ENCODE measurements at regions not wholly inside any gene's neighbourhood (a gene's known extent, or its start where the extent isn't known, plus 50 kb on each side); places are given as distances from the start of the nearest gene placed in this dataset.

- dilution Hi-C loops (cut with HindIII; ENCODE audit: low sequenced_read_pairs, unreplicated experiment) = no loop called here
- no peak overlapping the region for H3K4me3 ChIP-seq (ENCODE audit: insufficient read depth, low read depth, low read length)
- CTCF ChIA-PET = no interaction called here
Observed at GRCh38 chr11:13090228-13090708, 81.2 kb downstream of the RASSF10 start.

More at GRCh38 chr11:13090228-13090708, 81.2 kb downstream of the RASSF10 start:
- Histone ChIP-seq H3K4me1 (ENCODE audit: control insufficient read depth, insufficient read depth, low read length) (no peaks in the 10 kb centered on the region), H4K8ac (ENCODE audit: low read depth in 2 of 2, low read length in 2 of 2) (no peak overlapping the region), H2BK120ac (ENCODE audit: low read depth, low read length) (no peak overlapping the region), H2BK15ac (ENCODE audit: low read depth, low read length) (no peak overlapping the region), H3K4ac (ENCODE audit: low read depth, low read length) (no peak overlapping the region), H3K56ac (ENCODE audit: extremely low read depth, insufficient read depth, low read length) (no peak overlapping the region), H3K4me2 (ENCODE audit: low read depth, low read length) (no peak overlapping the region), H3K27me3 (ENCODE audit: control insufficient read depth, insufficient read depth, low read length) (peaks cover 15% of the 10 kb centered on the region), H3K23ac (ENCODE audit: low read depth, low read length) (no peak overlapping the region), H2AK5ac (ENCODE audit: low read depth, low read length) (no peak overlapping the region), H2AK9ac (replicated peaks; ENCODE audit: low read depth, low read length, poor library complexity) (no peak overlapping the region), H2BK5ac (ENCODE audit: low read depth, low read length, poor library complexity, severe bottlenecking) (no peak overlapping the region), H3K9ac (ENCODE audit: low read depth, low read length) (no peak overlapping the region), H4K5ac (ENCODE audit: low read depth, low read length) (no peak overlapping the region), H4K20me1 (ENCODE audit: insufficient read depth, low read length) (no peaks in the 10 kb centered on the region), H3K79me1 (ENCODE audit: low read depth in 1 of 2, low read length in 2 of 2) (no peaks in the 10 kb centered on the region), H3K14ac (replicated peaks; ENCODE audit: low read depth, low read length) (no peak overlapping the region), H3K9me3 (ENCODE audit: control insufficient read depth, insufficient read depth, low read length) (0 out of 2 replicates have a peak, but pooled peaks cover 2% of the 10 kb centered on the region), H3K18ac (ENCODE audit: low read depth, low read length) (no peak overlapping the region), H2BK20ac (ENCODE audit: low read depth, low read length) (no peak overlapping the region), H3K9me1 (ENCODE audit: insufficient read depth, low read length) (no peaks in the 10 kb centered on the region), H4K91ac (ENCODE audit: insufficient read depth, low read depth, low read length) (no peak overlapping the region), H2AFZ (replicated peaks; ENCODE audit: low read length, poor library complexity) (peak overlapping the region; percentile 11), H3K27ac (ENCODE audit: insufficient read depth, low read length) (no peak overlapping the region), H3K36me3 (ENCODE audit: control insufficient read depth, insufficient read depth, low read length) (no peaks in the 10 kb centered on the region)
- no peak for ATAC-seq (ENCODE audit: low read depth)
- DNase-seq = no peak
- intact Hi-C loops (cut with micrococcal nuclease) = no loop called here
- no CpG with 5 or more reads among the region's 2 CpGs for WGBS, 2 experiments (ENCODE audit: extremely low coverage in 2 of 2, insufficient read length in 1 of 2)
- in situ Hi-C loops (cut with MboI; ENCODE audit: low sequenced_read_pairs) = no loop called here
- POLR2A ChIA-PET (ENCODE audit: unreplicated experiment) = no interaction called here
- TF ChIP-seq BHLHE40 (IDR thresholded peaks at IDR 0.05; ENCODE audit: low read depth, low read length) (no peak), MXI1 (IDR thresholded peaks at IDR 0.05; ENCODE audit: borderline replicate concordance, low read depth, low read length) (no peak), CTCF (conservative IDR thresholded peaks at IDR 0.05; ENCODE audit: low read depth, low read length) (no peak), RCOR1 (IDR thresholded peaks at IDR 0.05; ENCODE audit: insufficient replicate concordance, low read length) (no peak), NFE2L2 (IDR thresholded peaks at IDR 0.05; ENCODE audit: low read depth, low read length) (no peak), RFX5 (IDR thresholded peaks at IDR 0.05; ENCODE audit: low read depth, low read length) (no peak), SMC3 (IDR thresholded peaks at IDR 0.05; ENCODE audit: low read depth, low read length) (no peak), USF2 (IDR thresholded peaks at IDR 0.05; ENCODE audit: low read depth, low read length) (no peak), MAFK (IDR thresholded peaks at IDR 0.05; ENCODE audit: low read depth, low read length) (no peak), RAD21 (IDR thresholded peaks at IDR 0.05; ENCODE audit: low read length) (no peak)
- TF ChIP-seq, protein P1, sequence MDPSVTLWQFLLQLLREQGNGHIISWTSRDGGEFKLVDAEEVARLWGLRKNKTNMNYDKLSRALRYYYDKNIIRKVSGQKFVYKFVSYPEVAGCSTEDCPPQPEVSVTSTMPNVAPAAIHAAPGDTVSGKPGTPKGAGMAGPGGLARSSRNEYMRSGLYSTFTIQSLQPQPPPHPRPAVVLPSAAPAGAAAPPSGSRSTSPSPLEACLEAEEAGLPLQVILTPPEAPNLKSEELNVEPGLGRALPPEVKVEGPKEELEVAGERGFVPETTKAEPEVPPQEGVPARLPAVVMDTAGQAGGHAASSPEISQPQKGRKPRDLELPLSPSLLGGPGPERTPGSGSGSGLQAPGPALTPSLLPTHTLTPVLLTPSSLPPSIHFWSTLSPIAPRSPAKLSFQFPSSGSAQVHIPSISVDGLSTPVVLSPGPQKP (IDR thresholded peaks at IDR 0.05; ENCODE audit: borderline replicate concordance, low read depth, low read length) = no peak
- BruUV-seq (replicated peaks) = no TSS peak

Measured in IMR-90 (cell line).